SHP77 treated with DMSO at 0.1 percent for 48 hours (cell line): ENCODE measurements at regions not wholly inside any gene's neighbourhood (a gene's known extent, or its start where the extent isn't known, plus 50 kb on each side); places are given as distances from the start of the nearest gene placed in this dataset.

Experiments used
- DNase-seq: peaks from one replicate; lab custom pipeline; 2025; lab: John Stamatoyannopoulos, UW

GRCh38 chrX:43508694-43509093 lies 147.4 kb upstream of the MAOA start:
- no peak for DNase-seq

- no peak for DNase-seq
Measured at GRCh38 chrX:43510209-43510608, 145.9 kb upstream of the MAOA start.

GRCh38 chrX:43513085-43513484 lies 143.0 kb upstream of the MAOA start:
- no peak for DNase-seq

- no peak for DNase-seq
Measured at GRCh38 chrX:43514820-43515219, 141.3 kb upstream of the MAOA start.

GRCh38 chrX:43522582-43522981 lies 133.5 kb upstream of the MAOA start:
- DNase-seq: no peak

- no peak for DNase-seq
Measured at GRCh38 chrX:43525901-43526610, 130.0 kb upstream of the MAOA start.

- no peak for DNase-seq
Measured at GRCh38 chrX:43526878-43527277, 129.2 kb upstream of the MAOA start.

GRCh38 chrX:43527801-43528200 lies 128.3 kb upstream of the MAOA start:
- DNase-seq: no peak

GRCh38 chrX:43530837-43531236 lies 125.3 kb upstream of the MAOA start:
- no peak for DNase-seq

- no peak for DNase-seq
Measured at GRCh38 chrX:43540318-43540717, 115.8 kb upstream of the MAOA start.

- no peak for DNase-seq
Measured at GRCh38 chrX:43551590-43551989, 104.5 kb upstream of the MAOA start.

GRCh38 chrX:43552156-43552555 lies 103.9 kb upstream of the MAOA start:
- no peak for DNase-seq

GRCh38 chrX:43552703-43553102 lies 103.4 kb upstream of the MAOA start:
- no peak for DNase-seq

- no peak for DNase-seq
Measured at GRCh38 chrX:43553257-43553656, 102.8 kb upstream of the MAOA start.

GRCh38 chrX:43556207-43556606 lies 99.9 kb upstream of the MAOA start:
- DNase-seq: no peak

GRCh38 chrX:43557792-43558191 lies 98.3 kb upstream of the MAOA start:
- peak; percentile 11 for DNase-seq

- DNase-seq: peak; percentile 1
Measured at GRCh38 chrX:43559644-43560043, 96.5 kb upstream of the MAOA start.

- DNase-seq: peak; percentile 0
Measured at GRCh38 chrX:43560247-43560946, 95.7 kb upstream of the MAOA start.

GRCh38 chrX:43562372-43562771 lies 93.7 kb upstream of the MAOA start:
- DNase-seq: no peak

GRCh38 chrX:43564953-43565352 lies 91.1 kb upstream of the MAOA start:
- DNase-seq: no peak

GRCh38 chrX:43566170-43566569 lies 89.9 kb upstream of the MAOA start:
- no peak for DNase-seq

- DNase-seq: no peak
Measured at GRCh38 chrX:43573441-43574015, 82.6 kb upstream of the MAOA start.

GRCh38 chrX:43580621-43581020 lies 75.5 kb upstream of the MAOA start:
- no peak for DNase-seq
